T-helper 22 cell (primary cell): ENCODE measurements at regions not wholly inside any gene's neighbourhood (a gene's known extent, or its start where the extent isn't known, plus 50 kb on each side); places are given as distances from the start of the nearest gene placed in this dataset.
"Not testable (repeated sequence)": the region's sequence is repeated elsewhere in the genome, so short reads cannot be mapped to it uniquely, and the experiment has no call there.

Experiments used
- DNase-seq: peaks from one replicate; pipeline ENCODE4 v3.0.0-alpha.2; 2020; ENCODE audit warnings: low read depth

GRCh38 chr6:134394905-134395304 is 77.0 kb upstream of the SGK1 start:
- no peak for DNase-seq

GRCh38 chr6:134394208-134394607 is 76.3 kb upstream of the SGK1 start:
- no peak for DNase-seq

- DNase-seq, result no peak
Observed at GRCh38 chr6:134391205-134391604, 73.3 kb upstream of the SGK1 start.

- DNase-seq, result no peak
Observed at GRCh38 chr6:134389658-134390057, 71.7 kb upstream of the SGK1 start.

- no peak for DNase-seq
Observed at GRCh38 chr6:134389129-134389528, 71.2 kb upstream of the SGK1 start.

- DNase-seq, result not testable (repeated sequence)
Observed at GRCh38 chr6:134386482-134386881, 68.6 kb upstream of the SGK1 start.

- DNase-seq, result no peak
Observed at GRCh38 chr6:134381959-134382358, 64.0 kb upstream of the SGK1 start.

- no peak for DNase-seq
Observed at GRCh38 chr6:134379599-134379998, 61.7 kb upstream of the SGK1 start.

- no peak for DNase-seq
Observed at GRCh38 chr6:134379076-134379475, 61.2 kb upstream of the SGK1 start.

- DNase-seq, result no peak
Observed at GRCh38 chr6:134378426-134378825, 60.5 kb upstream of the SGK1 start.

GRCh38 chr6:134376785-134377184 is 58.9 kb upstream of the SGK1 start:
- no peak for DNase-seq

- DNase-seq, result no peak
Observed at GRCh38 chr6:134375220-134375580, 57.3 kb upstream of the SGK1 start.

- DNase-seq, result no peak
Observed at GRCh38 chr6:134374491-134375219, 56.7 kb upstream of the SGK1 start.

GRCh38 chr6:134373993-134374392 is 56.1 kb upstream of the SGK1 start:
- DNase-seq, result no peak

GRCh38 chr6:134373282-134373922 is 55.5 kb upstream of the SGK1 start:
- no peak for DNase-seq

- DNase-seq, result no peak
Observed at GRCh38 chr6:134372603-134373281, 54.8 kb upstream of the SGK1 start.

GRCh38 chr6:134368670-134369069 is 50.8 kb upstream of the SGK1 start:
- DNase-seq, result no peak
